ENCODE measurements at regions not wholly inside any gene's neighbourhood (a gene's known extent, or its start where the extent isn't known, plus 50 kb on each side); places are given as distances from the start of the nearest gene placed in this dataset.

DNA sequence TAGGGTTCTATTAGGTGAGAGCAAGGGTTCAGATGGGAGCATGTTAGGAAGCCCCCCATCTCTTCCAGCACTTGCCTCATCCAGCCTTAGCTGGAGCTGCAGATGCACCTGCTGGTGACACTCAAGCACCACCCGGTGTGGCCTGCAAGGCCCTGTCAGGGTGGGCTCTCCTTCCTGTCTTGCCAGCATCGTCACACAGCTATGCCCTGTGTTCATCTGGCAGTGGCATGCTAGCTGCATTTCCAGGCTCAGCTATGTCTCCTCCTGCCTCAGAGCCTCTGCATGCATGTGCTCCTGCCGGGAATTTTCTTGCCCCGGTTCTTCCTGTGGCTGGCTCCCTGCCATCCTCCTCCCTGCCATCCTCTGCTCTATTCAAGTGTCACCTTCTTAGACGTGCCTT is 129.7 kb upstream of the KLF6 start:
- no peaks in the 10 kb centered on the region for H3K4me1 Mint-ChIP-seq
- H3K27ac Mint-ChIP-seq = no peak overlapping the region
- no peak overlapping the region for H3K27ac ChIP-seq (ENCODE audit: low read length)
- H3K36me3 Mint-ChIP-seq = no peaks in the 10 kb centered on the region
- no peaks in the 10 kb centered on the region for H3K9me3 ChIP-seq (ENCODE audit: control insufficient read depth, insufficient read depth, low read length)
- no peaks in the 10 kb centered on the region for H3K27me3 ChIP-seq (ENCODE audit: control insufficient read depth, insufficient read depth, low read length)
- H3K4me1 ChIP-seq (ENCODE audit: control insufficient read depth, insufficient read depth, low read length) = no peaks in the 10 kb centered on the region
- no peak for TF ChIP-seq CTCF (IDR thresholded peaks at IDR 0.05)
- H3K27me3 Mint-ChIP-seq (ENCODE audit: low read depth in 2 of 2) = peaks cover 0 to 4% of the 10 kb centered on the region in 2 donors
- peaks cover 0 to 2% of the 10 kb centered on the region in 2 donors for H3K9me3 Mint-ChIP-seq
- H3K4me3 Mint-ChIP-seq = no peak overlapping the region
- DNase-seq (no peak), ATAC-seq (no peak)
- no peaks in the 10 kb centered on the region for H3K36me3 ChIP-seq (ENCODE audit: control insufficient read depth, insufficient read depth, low read length)
- WGBS (ENCODE audit: insufficient coverage) = 96% methylated on average over 5 of the region's 5 CpGs
- intact Hi-C loops (cut with micrococcal nuclease) = no loop called here
- H3K4me3 ChIP-seq (ENCODE audit: low read length) = no peak overlapping the region

DNA sequence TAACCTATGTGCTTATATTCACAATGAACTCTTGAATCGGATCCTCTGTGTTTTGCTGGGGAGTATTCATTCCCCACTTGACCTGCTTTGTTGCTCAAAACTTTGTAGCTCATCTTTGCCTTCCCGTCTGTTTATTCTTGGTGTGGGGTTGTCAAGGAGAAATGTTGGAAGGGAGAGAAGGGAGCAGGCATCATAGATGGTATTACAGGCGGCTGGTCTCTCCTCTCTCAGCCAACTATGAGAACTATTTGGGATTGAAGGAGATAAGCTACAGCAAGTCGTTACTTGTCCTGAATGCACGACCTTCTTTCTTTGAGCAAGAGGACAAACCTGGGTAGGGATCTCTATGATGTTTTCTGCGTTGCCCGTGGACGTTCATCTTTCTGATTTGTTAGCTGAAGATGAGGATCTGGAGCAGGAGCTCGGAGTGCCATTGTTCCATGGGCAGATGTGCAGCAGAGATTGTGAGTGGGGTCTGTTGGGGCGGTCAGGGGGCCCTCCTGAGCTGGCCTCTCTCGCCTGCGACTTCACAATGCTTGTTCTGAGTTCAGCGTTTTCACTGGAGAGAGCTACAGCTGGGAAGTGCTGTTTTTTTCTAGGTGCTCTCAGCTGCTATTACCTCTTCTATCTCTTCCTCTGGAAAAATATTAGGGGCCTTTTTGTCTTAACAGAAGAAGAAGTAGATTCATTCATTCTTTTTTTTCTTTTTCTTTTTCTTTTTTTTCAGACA is 126.9 kb upstream of the KLF6 start:
- TF ChIP-seq CTCF (IDR thresholded peaks at IDR 0.05) = no peak
- Histone ChIP-seq H3K4me1 (ENCODE audit: control insufficient read depth, insufficient read depth, low read length) (no peaks in the 10 kb centered on the region), H3K36me3 (ENCODE audit: control insufficient read depth, insufficient read depth, low read length) (no peaks in the 10 kb centered on the region), H3K27ac (ENCODE audit: low read length) (no peak overlapping the region), H3K9me3 (ENCODE audit: control insufficient read depth, insufficient read depth, low read length) (no peaks in the 10 kb centered on the region), H3K27me3 (ENCODE audit: control insufficient read depth, insufficient read depth, low read length) (no peaks in the 10 kb centered on the region), H3K4me3 (ENCODE audit: low read length) (no peak overlapping the region)
- no peaks in the 10 kb centered on the region for H3K9me3 Mint-ChIP-seq
- H3K4me1 Mint-ChIP-seq = no peaks in the 10 kb centered on the region
- peaks cover 0 to 4% of the 10 kb centered on the region in 2 donors for H3K27me3 Mint-ChIP-seq (ENCODE audit: low read depth in 2 of 2)
- 92% methylated on average over 13 of the region's 13 CpGs for WGBS (ENCODE audit: insufficient coverage)
- ATAC-seq (no peak), DNase-seq (no peak)
- intact Hi-C loops (cut with micrococcal nuclease) = no loop called here
- H3K4me3 Mint-ChIP-seq = no peak overlapping the region
- no peaks in the 10 kb centered on the region for H3K36me3 Mint-ChIP-seq
- H3K27ac Mint-ChIP-seq = no peak overlapping the region

DNA sequence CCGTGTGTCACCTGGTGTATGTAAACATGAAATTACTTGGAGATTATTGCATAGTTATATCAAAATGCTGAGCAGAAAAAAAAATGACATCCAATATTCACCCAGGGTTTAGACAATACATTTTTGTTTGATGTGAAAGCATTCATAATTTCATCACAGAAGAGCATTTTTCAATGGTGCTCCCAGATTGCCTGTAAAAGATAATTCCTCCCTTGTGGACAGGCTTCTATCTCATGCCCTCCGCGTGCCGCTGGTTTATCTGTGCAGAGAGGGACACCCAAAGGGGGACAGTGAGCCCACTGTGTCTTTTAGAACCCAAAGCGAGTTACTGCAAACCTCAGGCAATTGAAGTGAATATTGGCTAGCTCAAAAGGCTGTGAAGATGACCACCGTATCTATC is 126.2 kb upstream of the KLF6 start:
- no peak for DNase-seq
- Mint-ChIP-seq H3K4me1 (no peaks in the 10 kb centered on the region), H3K9me3 (no peaks in the 10 kb centered on the region), H3K27ac (no peak overlapping the region), H3K4me3 (no peak overlapping the region), H3K27me3 (ENCODE audit: low read depth in 2 of 2) (peaks cover 0 to 4% of the 10 kb centered on the region in 2 donors), H3K36me3 (no peaks in the 10 kb centered on the region)
- ATAC-seq = no peak
- Histone ChIP-seq H3K27ac (ENCODE audit: low read length) (no peak overlapping the region), H3K4me3 (ENCODE audit: low read length) (no peak overlapping the region), H3K9me3 (ENCODE audit: control insufficient read depth, insufficient read depth, low read length) (no peaks in the 10 kb centered on the region), H3K27me3 (ENCODE audit: control insufficient read depth, insufficient read depth, low read length) (no peaks in the 10 kb centered on the region), H3K4me1 (ENCODE audit: control insufficient read depth, insufficient read depth, low read length) (no peaks in the 10 kb centered on the region), H3K36me3 (ENCODE audit: control insufficient read depth, insufficient read depth, low read length) (no peaks in the 10 kb centered on the region)
- 98% methylated on average over 5 of the region's 6 CpGs for WGBS (ENCODE audit: insufficient coverage)
- intact Hi-C loops (cut with micrococcal nuclease) = no loop called here
- no peak for TF ChIP-seq CTCF (IDR thresholded peaks at IDR 0.05)

- DNase-seq (no peak), ATAC-seq (no peak)
- no peak overlapping the region for H3K4me3 Mint-ChIP-seq
- no peak overlapping the region for H3K4me3 ChIP-seq (ENCODE audit: low read length)
- H3K4me1 Mint-ChIP-seq = no peaks in the 10 kb centered on the region
- H3K27me3 Mint-ChIP-seq (ENCODE audit: low read depth in 2 of 2) = peaks cover 0 to 4% of the 10 kb centered on the region in 2 donors
- H3K9me3 ChIP-seq (ENCODE audit: control insufficient read depth, insufficient read depth, low read length) = no peaks in the 10 kb centered on the region
- H3K36me3 Mint-ChIP-seq = no peaks in the 10 kb centered on the region
- no peaks in the 10 kb centered on the region for H3K27me3 ChIP-seq (ENCODE audit: control insufficient read depth, insufficient read depth, low read length)
- no peaks in the 10 kb centered on the region for H3K36me3 ChIP-seq (ENCODE audit: control insufficient read depth, insufficient read depth, low read length)
- no peaks in the 10 kb centered on the region for H3K9me3 Mint-ChIP-seq
- H3K27ac Mint-ChIP-seq = no peak overlapping the region
- 95% methylated on average over 14 of the region's 14 CpGs for WGBS (ENCODE audit: insufficient coverage)
- no peak overlapping the region for H3K27ac ChIP-seq (ENCODE audit: low read length)
- no peaks in the 10 kb centered on the region for H3K4me1 ChIP-seq (ENCODE audit: control insufficient read depth, insufficient read depth, low read length)
- intact Hi-C loops (cut with micrococcal nuclease) = no loop called here
- TF ChIP-seq CTCF (IDR thresholded peaks at IDR 0.05) = no peak
Observed at GRCh38 chr10:3909339-3909738, 124.3 kb upstream of the KLF6 start.

All from natural killer cell (primary cell).